Kidney (tissue), 13 donors: ENCODE measurements at regions not wholly inside any gene's neighbourhood (a gene's known extent, or its start where the extent isn't known, plus 50 kb on each side); places are given as distances from the start of the nearest gene placed in this dataset.

Source experiments
- DNase-seq, 5 donors: peaks; one replicate each; pipeline ENCODE4 v3.0.0-alpha.2; 2013 to 2020
- FAIRE-seq: peaks from 2 replicates; lab custom pipeline; 2012; peaks lifted over from hg19 to GRCh38; lab: Jason Lieb, UNC
- H3K27ac ChIP-seq, 2 donors: one replicate each; pipeline ENCODE4 v1.7.0; 2013; ENCODE audit warnings: low read depth in 2 of 2, low read length in 2 of 2, inconsistent platforms in 1 of 2
- H3K27me3 ChIP-seq: one replicate; pipeline ENCODE4 v1.7.1; 2013; ENCODE audit warnings: low read length, inconsistent platforms; ENCODE audit not compliant: control insufficient read depth, insufficient read depth
- H3K36me3 ChIP-seq, 3 donors: one replicate each; pipeline versions ENCODE4 v1.7.0 to v1.7.1; 2013; ENCODE audit warnings: low read length in 3 of 3, control low read depth in 1 of 3, inconsistent platforms in 1 of 3; ENCODE audit not compliant: insufficient read depth in 3 of 3, control insufficient read depth in 2 of 3
- H3K4me1 ChIP-seq, 3 donors: one replicate each; pipeline versions ENCODE4 v1.7.0 to v1.7.1; 2013; ENCODE audit warnings: low read length in 3 of 3, inconsistent platforms in 1 of 3, low read depth in 1 of 3; ENCODE audit not compliant: control insufficient read depth in 2 of 3, insufficient read depth in 2 of 3
- H3K4me3 ChIP-seq, 3 donors: one replicate each; pipeline versions ENCODE4 v1.7.0 to v1.8.1; 2013; ENCODE audit warnings: low read length in 3 of 3, control low read depth in 1 of 3, inconsistent platforms in 1 of 3
- H3K9ac ChIP-seq, 3 donors: one replicate each; pipeline versions ENCODE4 v1.7.0 to v1.7.1; 2013; ENCODE audit warnings: low read length in 3 of 3, control low read depth in 1 of 3, inconsistent platforms in 1 of 3
- H3K9me3 ChIP-seq, 3 donors: one replicate each; pipeline versions ENCODE4 v1.7.0 to v1.7.1; 2013; ENCODE audit warnings: low read length in 3 of 3, control low read depth in 1 of 3, inconsistent platforms in 1 of 3; ENCODE audit not compliant: control insufficient read depth in 2 of 3, insufficient read depth in 1 of 3
- intact Hi-C: fragments of 100-400 bp; cut with DNase I; formaldehyde crosslinking; loops from one replicate; pipeline ENCODE4 v1.11.1; 2022
- TF ChIP-seq, protein P1 (sequence below): IDR thresholded peaks from 3 replicates; pipeline ENCODE4 v1.5.1; 2012; ENCODE audit warnings: mild to moderate bottlenecking, moderate library complexity, borderline replicate concordance; ENCODE audit not compliant: insufficient read depth; ENCODE audit errors: extremely low read depth
- donor health status: control.
- donor health status: control.
- donor health status: control.
- donor health status: control.
- donor health status: control.
- donor health status: DM: yes; HTN: yes; CAD: no.
- donor health status: Normal renal cell carcinoma (clear cell type).

DNA sequence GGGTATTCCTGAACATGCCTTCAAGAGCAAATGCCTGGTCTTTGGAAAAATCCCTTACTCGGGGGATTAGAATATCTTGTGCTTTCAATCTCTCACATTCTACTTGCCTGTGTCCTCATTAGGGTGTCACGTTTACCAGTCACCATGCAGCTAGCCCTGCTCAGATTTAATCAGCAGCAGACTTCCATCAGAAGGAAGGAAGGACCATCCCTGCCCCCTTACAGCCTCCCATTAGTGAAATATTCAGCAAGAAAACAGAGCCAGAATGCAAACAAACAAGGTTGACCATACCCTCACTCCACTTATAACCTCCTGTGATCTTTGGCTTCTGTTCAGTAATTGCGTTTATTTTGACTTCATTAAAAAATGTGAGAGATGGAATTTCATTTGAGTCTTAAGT lies 208.6 kb downstream of the CXCL12 start:
- Histone ChIP-seq H3K4me1 (peaks cover 0 to 3% (median 3%) of the 10 kb centered on the region in 3 donors), H3K9ac (no peak overlapping the region), H3K27me3 (no peaks in the 10 kb centered on the region), H3K4me3 (no peak overlapping the region), H3K27ac (no peak overlapping the region), H3K9me3 (no peaks in the 10 kb centered on the region), H3K36me3 (no peaks in the 10 kb centered on the region)
- DNase-seq: no peak
- intact Hi-C loops: no loop called here
- TF ChIP-seq, protein P1, sequence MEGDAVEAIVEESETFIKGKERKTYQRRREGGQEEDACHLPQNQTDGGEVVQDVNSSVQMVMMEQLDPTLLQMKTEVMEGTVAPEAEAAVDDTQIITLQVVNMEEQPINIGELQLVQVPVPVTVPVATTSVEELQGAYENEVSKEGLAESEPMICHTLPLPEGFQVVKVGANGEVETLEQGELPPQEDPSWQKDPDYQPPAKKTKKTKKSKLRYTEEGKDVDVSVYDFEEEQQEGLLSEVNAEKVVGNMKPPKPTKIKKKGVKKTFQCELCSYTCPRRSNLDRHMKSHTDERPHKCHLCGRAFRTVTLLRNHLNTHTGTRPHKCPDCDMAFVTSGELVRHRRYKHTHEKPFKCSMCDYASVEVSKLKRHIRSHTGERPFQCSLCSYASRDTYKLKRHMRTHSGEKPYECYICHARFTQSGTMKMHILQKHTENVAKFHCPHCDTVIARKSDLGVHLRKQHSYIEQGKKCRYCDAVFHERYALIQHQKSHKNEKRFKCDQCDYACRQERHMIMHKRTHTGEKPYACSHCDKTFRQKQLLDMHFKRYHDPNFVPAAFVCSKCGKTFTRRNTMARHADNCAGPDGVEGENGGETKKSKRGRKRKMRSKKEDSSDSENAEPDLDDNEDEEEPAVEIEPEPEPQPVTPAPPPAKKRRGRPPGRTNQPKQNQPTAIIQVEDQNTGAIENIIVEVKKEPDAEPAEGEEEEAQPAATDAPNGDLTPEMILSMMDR: no peak
- no peak for FAIRE-seq

DNA sequence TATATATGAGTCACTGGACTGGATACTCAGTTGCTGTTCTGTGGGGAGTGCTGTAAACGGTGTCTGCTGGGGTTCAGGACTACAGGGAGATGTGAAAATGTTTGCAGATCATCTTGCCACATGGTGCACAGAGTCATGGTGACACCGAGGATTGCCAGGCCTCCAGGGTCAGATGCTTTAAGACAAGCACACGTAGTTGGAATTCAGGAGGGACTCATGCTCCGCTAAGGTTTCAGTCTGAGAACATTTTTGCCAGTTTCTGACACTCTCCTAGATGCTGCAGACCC lies 211.3 kb downstream of the CXCL12 start:
- peaks cover 0 to 3% (median 3%) of the 10 kb centered on the region in 3 donors for H3K4me1 ChIP-seq
- H3K9me3 ChIP-seq: no peaks in the 10 kb centered on the region
- no peak overlapping the region for H3K4me3 ChIP-seq
- intact Hi-C loops: no loop called here
- no peak overlapping the region for H3K27ac ChIP-seq
- H3K27me3 ChIP-seq: no peaks in the 10 kb centered on the region
- TF ChIP-seq, protein P1: no peak
- H3K9ac ChIP-seq: no peak overlapping the region
- no peaks in the 10 kb centered on the region for H3K36me3 ChIP-seq
- no peak for FAIRE-seq
- peak in 1 of 5 donors; percentile 13 for DNase-seq

DNA sequence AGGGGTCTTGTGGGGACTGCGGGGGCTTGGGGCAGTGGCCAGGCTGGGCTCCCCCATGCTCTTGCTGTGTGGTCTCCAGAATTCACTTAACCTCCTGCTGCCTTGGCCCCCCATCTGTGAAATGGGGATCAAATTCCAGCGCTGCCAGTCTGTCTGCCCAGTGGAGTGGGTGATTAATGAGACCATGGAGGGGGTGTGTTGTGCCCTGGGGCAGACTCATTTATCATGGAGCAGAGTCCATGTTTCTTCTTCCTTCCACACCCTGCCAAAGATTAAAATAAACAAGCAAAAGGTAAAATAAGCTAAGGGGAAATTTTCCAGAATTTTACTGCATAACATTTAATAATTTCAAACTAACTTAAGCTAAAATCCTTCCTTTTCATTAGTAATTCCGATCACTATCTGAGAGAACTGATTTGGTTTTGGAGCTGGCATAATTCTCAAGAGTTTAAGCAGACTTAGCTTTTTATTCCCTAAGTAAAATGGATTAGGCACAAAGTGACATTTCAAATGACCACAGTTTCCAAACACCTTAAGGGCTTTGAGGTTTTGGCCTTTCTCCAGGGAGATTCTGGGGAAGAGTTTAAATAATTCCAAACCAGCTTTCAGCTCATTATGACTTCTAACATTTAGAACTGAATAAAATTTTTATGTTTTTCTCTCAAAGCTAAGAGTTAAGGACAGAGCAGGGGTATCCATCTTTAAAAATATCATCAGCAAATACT lies 211.9 kb downstream of the CXCL12 start:
- no peak for FAIRE-seq
- Histone ChIP-seq H3K36me3 (no peaks in the 10 kb centered on the region), H3K27me3 (no peaks in the 10 kb centered on the region), H3K9me3 (no peaks in the 10 kb centered on the region), H3K9ac (no peak overlapping the region), H3K27ac (no peak overlapping the region), H3K4me1 (peaks cover 0 to 3% (median 3%) of the 10 kb centered on the region in 3 donors), H3K4me3 (no peak overlapping the region)
- TF ChIP-seq, protein P1: no peak
- intact Hi-C loops: no loop called here
- peak in 4 of 5 donors; percentile 51 to 57 (median 56) for DNase-seq

DNA sequence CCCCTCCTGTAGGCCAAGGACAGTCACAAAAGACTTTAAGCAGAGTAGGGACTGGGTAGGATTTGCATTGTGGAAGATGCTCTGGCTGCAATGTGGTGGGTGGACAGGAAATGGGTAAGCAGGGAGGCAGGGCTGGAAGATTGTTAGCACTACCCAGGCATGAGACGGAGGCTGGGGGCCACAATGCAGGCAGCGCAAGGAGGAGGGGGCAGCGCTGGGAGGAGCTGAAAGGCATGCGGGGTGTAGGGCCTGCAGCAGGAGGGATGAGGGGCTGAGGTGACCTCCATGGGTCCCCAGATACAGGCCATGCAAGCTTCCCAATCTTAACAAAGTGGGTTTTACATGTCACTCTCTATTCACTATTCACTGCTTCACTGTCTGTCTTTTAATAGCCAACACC lies 213.1 kb downstream of the CXCL12 start:
- intact Hi-C loops: no loop called here
- FAIRE-seq: no peak

More for the DNA sequence above, 213.1 kb downstream of the CXCL12 start:
- no peaks in the 10 kb centered on the region for H3K9me3 ChIP-seq
- H3K36me3 ChIP-seq: no peaks in the 10 kb centered on the region
- TF ChIP-seq, protein P1: no peak
- no peaks in the 10 kb centered on the region for H3K27me3 ChIP-seq
- H3K4me1 ChIP-seq: peaks cover 0 to 3% (median 3%) of the 10 kb centered on the region in 3 donors
- DNase-seq: no peak
- no peak overlapping the region for H3K27ac ChIP-seq
- no peak overlapping the region for H3K4me3 ChIP-seq
- H3K9ac ChIP-seq: no peak overlapping the region
